Left forelimb (tissue), 1 donor: ENCODE measurements at regions not wholly inside any gene's neighbourhood (a gene's known extent, or its start where the extent isn't known, plus 50 kb on each side); places are given as distances from the start of the nearest gene placed in this dataset.
"Not testable (repeated sequence)": the region's sequence is repeated elsewhere in the genome, so short reads cannot be mapped to it uniquely, and the experiment has no call there.

Experiments used
- DNase-seq: peaks from one replicate; pipeline ENCODE4 v3.0.0-alpha.2; 2018; ENCODE audit warnings: low spot score

- DNase-seq, result no peak
Measured at GRCh38 chr4:31649878-31650277, 929.7 kb downstream of the PCDH7 start.

- DNase-seq, result no peak
Measured at GRCh38 chr4:31651541-31651940, 931.4 kb downstream of the PCDH7 start.

- no peak for DNase-seq
Measured at GRCh38 chr4:31655328-31655727, 935.2 kb downstream of the PCDH7 start.

GRCh38 chr4:31657859-31658570, 937.8 kb downstream of the PCDH7 start:
- DNase-seq, result no peak

GRCh38 chr4:31660916-31661315, 940.7 kb downstream of the PCDH7 start:
- no peak for DNase-seq

GRCh38 chr4:31662951-31663350, 942.8 kb downstream of the PCDH7 start:
- DNase-seq, result no peak

GRCh38 chr4:31667686-31668085, 947.5 kb downstream of the PCDH7 start:
- DNase-seq, result no peak

- no peak for DNase-seq
Measured at GRCh38 chr4:31674313-31674947, 954.3 kb downstream of the PCDH7 start.

GRCh38 chr4:31678356-31678755, 958.2 kb downstream of the PCDH7 start:
- no peak for DNase-seq

GRCh38 chr4:31682796-31683195, 962.6 kb downstream of the PCDH7 start:
- DNase-seq, result no peak

- DNase-seq, result no peak
Measured at GRCh38 chr4:31687717-31688342, 967.7 kb downstream of the PCDH7 start.

- DNase-seq, result no peak
Measured at GRCh38 chr4:31692399-31692940, 972.3 kb downstream of the PCDH7 start.

GRCh38 chr4:31701256-31701655, 981.1 kb downstream of the PCDH7 start:
- no peak for DNase-seq

- DNase-seq, result no peak
Measured at GRCh38 chr4:31702326-31702725, 982.2 kb downstream of the PCDH7 start.

- DNase-seq, result no peak
Measured at GRCh38 chr4:31714238-31714637, 994.1 kb downstream of the PCDH7 start.

- DNase-seq, result no peak
Measured at GRCh38 chr4:31715302-31715701, 995.1 kb downstream of the PCDH7 start.

GRCh38 chr4:31727030-31727429, 1006.9 kb downstream of the PCDH7 start:
- DNase-seq, result no peak

GRCh38 chr4:31735004-31735403, 1014.8 kb downstream of the PCDH7 start:
- no peak for DNase-seq

- DNase-seq, result no peak
Measured at GRCh38 chr4:31737419-31737818, 1017.2 kb downstream of the PCDH7 start.

- no peak for DNase-seq
Measured at GRCh38 chr4:31741326-31741725, 1021.2 kb downstream of the PCDH7 start.

GRCh38 chr4:31748382-31748781, 1028.2 kb downstream of the PCDH7 start:
- DNase-seq, result no peak

- not testable (repeated sequence) for DNase-seq
Measured at GRCh38 chr4:31750581-31750980, 1030.4 kb downstream of the PCDH7 start.

- DNase-seq, result no peak
Measured at GRCh38 chr4:31755751-31756150, 1035.6 kb downstream of the PCDH7 start.
